SH-SY5Y (cell line): ENCODE measurements at regions not wholly inside any gene's neighbourhood (a gene's known extent, or its start where the extent isn't known, plus 50 kb on each side); places are given as distances from the start of the nearest gene placed in this dataset.

Experiments used
- GATA2 ChIP-seq: IDR thresholded peaks from 2 replicates; pipeline ENCODE4 v1.6.1; 2011; ENCODE audit warnings: mild to moderate bottlenecking, low read depth, low read length
- GATA3 ChIP-seq: IDR thresholded peaks from 2 replicates; pipeline ENCODE4 v1.6.1; 2011; ENCODE audit warnings: low read depth, mild to moderate bottlenecking, low read length, moderate library complexity

- TF ChIP-seq GATA3 (no peak), GATA2 (no peak)
These were observed 869.5 kb upstream of the SOX9 start for GRCh38 chr17:71251276-71251675.
